Kidney (tissue), 13 donors: ENCODE measurements at regions not wholly inside any gene's neighbourhood (a gene's known extent, or its start where the extent isn't known, plus 50 kb on each side); places are given as distances from the start of the nearest gene placed in this dataset.

ENCODE experiments used
- DNase-seq, 5 donors: peaks; one replicate each; pipeline ENCODE4 v3.0.0-alpha.2; 2013 to 2020
- FAIRE-seq: peaks from 2 replicates; lab custom pipeline; 2012; peaks lifted over from hg19 to GRCh38; lab: Jason Lieb, UNC
- H3K27ac ChIP-seq, 2 donors: one replicate each; pipeline ENCODE4 v1.7.0; 2013; ENCODE audit warnings: low read depth in 2 of 2, low read length in 2 of 2, inconsistent platforms in 1 of 2
- H3K27me3 ChIP-seq: one replicate; pipeline ENCODE4 v1.7.1; 2013; ENCODE audit warnings: low read length, inconsistent platforms; ENCODE audit not compliant: control insufficient read depth, insufficient read depth
- H3K36me3 ChIP-seq, 3 donors: one replicate each; pipeline versions ENCODE4 v1.7.0 to v1.7.1; 2013; ENCODE audit warnings: low read length in 3 of 3, control low read depth in 1 of 3, inconsistent platforms in 1 of 3; ENCODE audit not compliant: insufficient read depth in 3 of 3, control insufficient read depth in 2 of 3
- H3K4me1 ChIP-seq, 3 donors: one replicate each; pipeline versions ENCODE4 v1.7.0 to v1.7.1; 2013; ENCODE audit warnings: low read length in 3 of 3, inconsistent platforms in 1 of 3, low read depth in 1 of 3; ENCODE audit not compliant: control insufficient read depth in 2 of 3, insufficient read depth in 2 of 3
- H3K4me3 ChIP-seq, 3 donors: one replicate each; pipeline versions ENCODE4 v1.7.0 to v1.8.1; 2013; ENCODE audit warnings: low read length in 3 of 3, control low read depth in 1 of 3, inconsistent platforms in 1 of 3
- H3K9ac ChIP-seq, 3 donors: one replicate each; pipeline versions ENCODE4 v1.7.0 to v1.7.1; 2013; ENCODE audit warnings: low read length in 3 of 3, control low read depth in 1 of 3, inconsistent platforms in 1 of 3
- H3K9me3 ChIP-seq, 3 donors: one replicate each; pipeline versions ENCODE4 v1.7.0 to v1.7.1; 2013; ENCODE audit warnings: low read length in 3 of 3, control low read depth in 1 of 3, inconsistent platforms in 1 of 3; ENCODE audit not compliant: control insufficient read depth in 2 of 3, insufficient read depth in 1 of 3
- intact Hi-C: fragments of 100-400 bp; cut with DNase I; formaldehyde crosslinking; loops from one replicate; pipeline ENCODE4 v1.11.1; 2022
- TF ChIP-seq, protein P1 (sequence below): IDR thresholded peaks from 3 replicates; pipeline ENCODE4 v1.5.1; 2012; ENCODE audit warnings: mild to moderate bottlenecking, moderate library complexity, borderline replicate concordance; ENCODE audit not compliant: insufficient read depth; ENCODE audit errors: extremely low read depth
- donor health status: control.
- donor health status: control.
- donor health status: control.
- donor health status: control.
- donor health status: control.
- donor health status: DM: yes; HTN: yes; CAD: no.
- donor health status: Normal renal cell carcinoma (clear cell type).

DNA sequence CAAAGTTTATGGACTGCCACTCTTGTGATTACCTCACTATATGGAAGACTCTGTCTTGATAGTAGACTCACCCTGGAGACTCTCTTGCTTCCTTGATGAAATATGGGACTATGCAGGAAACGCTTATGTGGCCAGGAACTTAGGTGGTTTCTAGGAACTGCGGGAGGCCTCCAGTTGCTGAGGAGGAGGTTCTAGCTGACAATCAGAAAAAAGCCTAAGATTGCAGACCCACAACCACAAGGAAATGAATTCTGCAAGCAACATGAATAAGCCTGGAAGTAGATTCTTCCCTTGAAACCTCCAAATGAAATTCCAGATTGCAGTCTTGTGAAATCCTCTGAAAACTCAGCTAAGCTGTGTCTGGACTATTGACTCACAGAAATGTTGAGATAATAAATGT lies 88.9 kb upstream of the COL11A1 start:
- FAIRE-seq: no peak
- H3K4me3 ChIP-seq: no peak overlapping the region
- no peak overlapping the region for H3K9ac ChIP-seq
- H3K27ac ChIP-seq: no peak overlapping the region
- intact Hi-C loops: no loop called here
- no peaks in the 10 kb centered on the region for H3K4me1 ChIP-seq
- H3K9me3 ChIP-seq: no peaks in the 10 kb centered on the region
- DNase-seq: no peak
- no peaks in the 10 kb centered on the region for H3K27me3 ChIP-seq
- TF ChIP-seq, protein P1, sequence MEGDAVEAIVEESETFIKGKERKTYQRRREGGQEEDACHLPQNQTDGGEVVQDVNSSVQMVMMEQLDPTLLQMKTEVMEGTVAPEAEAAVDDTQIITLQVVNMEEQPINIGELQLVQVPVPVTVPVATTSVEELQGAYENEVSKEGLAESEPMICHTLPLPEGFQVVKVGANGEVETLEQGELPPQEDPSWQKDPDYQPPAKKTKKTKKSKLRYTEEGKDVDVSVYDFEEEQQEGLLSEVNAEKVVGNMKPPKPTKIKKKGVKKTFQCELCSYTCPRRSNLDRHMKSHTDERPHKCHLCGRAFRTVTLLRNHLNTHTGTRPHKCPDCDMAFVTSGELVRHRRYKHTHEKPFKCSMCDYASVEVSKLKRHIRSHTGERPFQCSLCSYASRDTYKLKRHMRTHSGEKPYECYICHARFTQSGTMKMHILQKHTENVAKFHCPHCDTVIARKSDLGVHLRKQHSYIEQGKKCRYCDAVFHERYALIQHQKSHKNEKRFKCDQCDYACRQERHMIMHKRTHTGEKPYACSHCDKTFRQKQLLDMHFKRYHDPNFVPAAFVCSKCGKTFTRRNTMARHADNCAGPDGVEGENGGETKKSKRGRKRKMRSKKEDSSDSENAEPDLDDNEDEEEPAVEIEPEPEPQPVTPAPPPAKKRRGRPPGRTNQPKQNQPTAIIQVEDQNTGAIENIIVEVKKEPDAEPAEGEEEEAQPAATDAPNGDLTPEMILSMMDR: no peak
- no peaks in the 10 kb centered on the region for H3K36me3 ChIP-seq

DNA sequence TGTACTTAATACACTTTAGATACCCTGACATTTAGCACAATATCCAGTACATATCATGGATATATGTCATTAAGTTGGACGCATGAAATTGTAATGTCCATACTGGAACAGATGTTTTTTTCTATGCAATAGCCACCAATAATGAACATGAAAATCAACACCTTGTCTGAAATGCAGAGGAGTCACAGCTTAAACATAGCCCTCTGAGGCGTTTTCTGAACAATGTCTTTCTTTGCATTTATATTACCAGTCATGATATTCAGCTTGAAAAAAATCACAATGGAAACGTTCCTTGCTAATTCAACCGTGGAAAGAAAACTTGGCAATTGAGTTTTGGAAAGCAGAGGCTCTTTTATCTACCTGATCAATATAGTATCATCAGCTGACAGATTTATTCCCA lies 86.7 kb upstream of the COL11A1 start:
- Histone ChIP-seq H3K36me3 (no peaks in the 10 kb centered on the region), H3K27me3 (no peaks in the 10 kb centered on the region), H3K9ac (no peak overlapping the region), H3K27ac (no peak overlapping the region), H3K4me1 (no peaks in the 10 kb centered on the region), H3K9me3 (no peaks in the 10 kb centered on the region), H3K4me3 (no peak overlapping the region)
- intact Hi-C loops: no loop called here
- TF ChIP-seq, protein P1: no peak
- FAIRE-seq: no peak
- no peak for DNase-seq

DNA sequence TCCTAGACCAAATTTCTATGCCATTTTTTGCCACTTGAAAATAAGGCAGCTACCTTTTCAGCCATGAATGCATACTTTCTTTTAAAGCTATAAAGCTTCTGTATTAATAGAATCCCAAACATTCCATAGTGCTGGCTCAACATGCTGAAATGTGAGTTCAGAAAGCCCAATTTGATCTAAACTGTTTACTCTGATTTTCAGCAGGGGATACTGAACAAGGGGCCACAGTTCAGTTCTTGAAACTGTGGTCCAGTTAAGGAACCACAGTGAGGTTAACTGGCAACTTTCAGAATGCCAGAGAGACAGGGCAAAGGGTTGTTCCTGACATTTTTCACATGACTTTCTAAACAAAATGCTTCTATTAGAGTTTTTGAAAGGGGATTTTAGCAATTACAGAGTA lies 85.7 kb upstream of the COL11A1 start:
- intact Hi-C loops: no loop called here
- no peaks in the 10 kb centered on the region for H3K9me3 ChIP-seq
- no peak overlapping the region for H3K27ac ChIP-seq
- H3K27me3 ChIP-seq: no peaks in the 10 kb centered on the region
- H3K4me3 ChIP-seq: no peak overlapping the region
- no peak for DNase-seq
- TF ChIP-seq, protein P1: no peak
- H3K4me1 ChIP-seq: no peaks in the 10 kb centered on the region
- H3K9ac ChIP-seq: no peak overlapping the region
- no peaks in the 10 kb centered on the region for H3K36me3 ChIP-seq
- no peak for FAIRE-seq

DNA sequence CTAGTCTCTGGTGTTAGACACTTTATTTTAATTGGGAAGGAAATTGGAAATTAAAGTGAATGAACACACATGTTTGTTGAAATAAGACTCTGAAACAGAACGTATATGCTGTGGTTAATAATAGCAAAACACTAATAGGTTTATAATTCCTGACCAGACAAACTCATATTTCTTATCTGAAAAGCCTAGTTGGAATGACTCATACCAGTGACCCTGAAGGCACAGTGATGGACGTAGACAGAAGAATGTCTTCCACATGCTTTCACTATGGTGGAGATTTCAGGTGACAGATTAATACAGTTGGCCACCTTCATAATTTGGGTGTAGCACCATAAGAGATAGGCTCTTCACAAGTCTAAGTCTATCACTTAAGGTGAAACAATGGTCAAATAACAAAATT lies 83.0 kb upstream of the COL11A1 start:
- no peak for DNase-seq
- H3K9me3 ChIP-seq: no peaks in the 10 kb centered on the region
- no peaks in the 10 kb centered on the region for H3K36me3 ChIP-seq
- no peaks in the 10 kb centered on the region for H3K27me3 ChIP-seq
- TF ChIP-seq, protein P1: no peak
- no peak overlapping the region for H3K4me3 ChIP-seq
- intact Hi-C loops: no loop called here
- no peaks in the 10 kb centered on the region for H3K4me1 ChIP-seq
- no peak overlapping the region for H3K27ac ChIP-seq
- no peak overlapping the region for H3K9ac ChIP-seq
- no peak for FAIRE-seq
